ENCODE measurements at regions not wholly inside any gene's neighbourhood (a gene's known extent, or its start where the extent isn't known, plus 50 kb on each side); places are given as distances from the start of the nearest gene placed in this dataset.
"Not testable (repeated sequence)": the region's sequence is repeated elsewhere in the genome, so short reads cannot be mapped to it uniquely, and the experiment has no call there.

DNA sequence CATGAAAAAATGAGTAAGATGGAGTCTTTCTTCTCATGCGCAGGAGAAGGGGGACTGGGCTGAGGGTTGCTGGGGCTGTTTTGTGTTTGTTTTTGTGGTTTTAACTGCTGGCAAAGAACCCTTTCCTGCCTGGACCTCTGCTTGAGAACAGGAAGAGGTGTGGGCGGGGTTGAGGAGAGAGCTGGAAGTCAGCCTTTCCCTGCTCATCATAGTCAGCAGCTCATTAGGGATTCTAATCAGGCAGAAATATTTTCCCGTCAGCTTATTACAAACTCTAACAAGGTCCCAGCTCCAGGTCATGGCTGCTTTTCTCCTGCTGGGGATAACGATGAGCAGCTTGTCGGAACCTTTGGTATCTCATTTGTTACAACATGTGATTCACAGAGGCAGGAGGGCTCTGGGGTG lies 185.0 kb upstream of the NRXN3 start:
- DNase-seq (ENCODE audit: low spot score), result no peak
- no peak for FAIRE-seq

GRCh38 chr14:77986773-77987172 lies 183.4 kb upstream of the NRXN3 start:
- no peak for FAIRE-seq
- no peak for DNase-seq (ENCODE audit: low spot score)

- no peak for DNase-seq (ENCODE audit: low spot score)
- no peak for FAIRE-seq
Observed at GRCh38 chr14:77988096-77988870, 181.9 kb upstream of the NRXN3 start.

GRCh38 chr14:77988970-77989369 lies 181.2 kb upstream of the NRXN3 start:
- no peak for DNase-seq (ENCODE audit: low spot score)
- no peak for FAIRE-seq

DNA sequence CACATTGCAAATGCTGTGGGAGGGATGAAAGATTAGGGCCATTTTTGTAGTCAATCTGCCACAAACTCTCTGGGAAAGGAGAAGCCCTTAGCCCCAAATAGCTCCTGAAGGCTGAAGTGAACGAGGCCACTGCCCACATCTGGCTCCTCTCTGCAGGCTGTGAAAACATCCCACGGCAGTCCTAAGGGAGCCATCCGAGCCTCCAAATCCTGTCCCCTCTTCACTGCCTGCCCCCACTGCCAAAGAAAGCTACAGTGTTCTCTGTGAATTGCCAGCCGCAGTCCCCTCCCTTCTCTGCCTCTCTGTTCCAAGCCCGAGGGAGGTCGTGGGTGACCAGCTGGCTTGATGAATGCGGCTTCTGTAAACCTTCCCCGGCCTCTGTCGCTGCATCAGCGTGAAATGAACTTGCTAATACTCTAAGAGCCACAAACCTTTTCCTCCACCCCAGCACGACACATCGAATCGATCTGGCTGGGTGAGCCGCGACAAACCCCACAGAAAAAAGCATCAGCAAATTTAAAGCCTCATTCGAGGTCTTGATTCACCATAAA lies 180.7 kb upstream of the NRXN3 start:
- DNase-seq (ENCODE audit: low spot score), result no peak

GRCh38 chr14:77990337-77990736 lies 179.8 kb upstream of the NRXN3 start:
- FAIRE-seq (no peak), DNase-seq (ENCODE audit: low spot score) (no peak)

More for the DNA sequence above, 180.7 kb upstream of the NRXN3 start:
- FAIRE-seq, result no peak

GRCh38 chr14:77991128-77991772 lies 178.9 kb upstream of the NRXN3 start:
- DNase-seq (ENCODE audit: low spot score) (no peak), FAIRE-seq (no peak)

- DNase-seq (ENCODE audit: low spot score), result peak; percentile 33
- no peak for FAIRE-seq
Observed at GRCh38 chr14:78005325-78005724, 164.8 kb upstream of the NRXN3 start.

GRCh38 chr14:78007160-78007559 lies 163.0 kb upstream of the NRXN3 start:
- no peak for FAIRE-seq
- no peak for DNase-seq (ENCODE audit: low spot score)

- FAIRE-seq (no peak), DNase-seq (ENCODE audit: low spot score) (no peak)
Observed at GRCh38 chr14:78010688-78011087, 159.5 kb upstream of the NRXN3 start.

DNA sequence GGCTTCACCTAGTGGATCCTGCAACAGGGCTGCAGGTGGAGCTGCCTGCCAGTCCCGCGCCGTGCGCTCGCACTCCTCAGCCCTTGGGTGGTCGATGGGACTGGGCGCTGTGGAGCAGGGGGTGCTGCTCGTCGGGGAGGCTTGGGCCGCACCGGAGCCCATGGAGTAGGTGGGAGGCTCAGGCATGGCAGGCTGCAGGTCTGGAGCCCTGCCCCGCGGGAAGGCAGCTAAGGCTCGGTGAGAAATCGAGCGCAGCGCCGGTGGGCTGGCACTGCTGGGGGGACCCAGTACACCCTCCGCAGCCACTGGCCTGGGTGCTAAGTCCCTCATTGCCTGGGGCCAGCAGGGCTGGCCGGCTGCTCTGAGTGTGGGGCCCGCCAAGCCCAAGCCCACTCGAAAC lies 156.3 kb upstream of the NRXN3 start:
- FAIRE-seq, result not testable (repeated sequence)

GRCh38 chr14:78016532-78016931 lies 153.6 kb upstream of the NRXN3 start:
- no peak for FAIRE-seq

More for the DNA sequence above, 156.3 kb upstream of the NRXN3 start:
- DNase-seq (ENCODE audit: low spot score), result not testable (repeated sequence)

DNA sequence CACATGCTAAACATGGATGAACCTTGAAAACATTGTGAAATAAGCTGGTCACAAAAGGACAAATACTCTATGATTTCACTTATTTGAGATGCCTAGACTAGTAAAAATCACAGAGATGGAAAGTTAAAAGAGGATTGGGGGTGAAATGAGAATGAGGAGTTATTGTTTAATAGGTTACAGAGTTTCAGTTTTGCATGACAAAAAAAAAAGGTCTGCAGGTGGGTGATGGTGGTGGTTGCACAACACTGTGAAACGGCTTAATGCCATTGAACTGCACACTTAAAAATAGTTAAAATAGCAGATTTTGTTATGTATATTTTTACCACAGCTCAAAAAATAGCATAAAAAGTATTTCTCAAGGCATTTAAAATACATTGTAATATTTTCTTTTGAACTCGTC lies 151.9 kb upstream of the NRXN3 start:
- FAIRE-seq (no peak), DNase-seq (ENCODE audit: low spot score) (no peak)

More at GRCh38 chr14:78016532-78016931, 153.6 kb upstream of the NRXN3 start:
- no peak for DNase-seq (ENCODE audit: low spot score)

GRCh38 chr14:78022059-78022458 lies 148.1 kb upstream of the NRXN3 start:
- FAIRE-seq (peak; percentile 76), DNase-seq (ENCODE audit: low spot score) (peak; percentile 77)

DNA sequence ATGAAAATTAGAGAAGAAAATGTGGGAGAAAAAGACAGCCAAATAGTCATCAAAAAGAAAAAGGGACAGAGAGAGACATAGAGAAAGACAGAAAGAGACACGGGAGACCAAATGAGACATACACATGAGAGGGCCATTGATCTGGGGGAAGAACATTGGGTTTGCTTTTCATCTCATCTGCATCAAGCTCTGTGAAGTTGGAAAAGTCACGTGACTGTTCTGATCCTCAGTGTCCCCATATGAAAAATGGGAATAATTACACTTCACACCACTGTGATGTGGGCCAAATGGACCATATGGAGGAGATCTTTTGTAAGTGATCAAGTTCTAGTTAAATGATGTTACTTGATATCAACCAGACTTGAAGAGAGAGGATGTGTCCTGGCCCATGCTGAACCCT lies 147.1 kb upstream of the NRXN3 start:
- DNase-seq (ENCODE audit: low spot score) (no peak), FAIRE-seq (no peak)

DNA sequence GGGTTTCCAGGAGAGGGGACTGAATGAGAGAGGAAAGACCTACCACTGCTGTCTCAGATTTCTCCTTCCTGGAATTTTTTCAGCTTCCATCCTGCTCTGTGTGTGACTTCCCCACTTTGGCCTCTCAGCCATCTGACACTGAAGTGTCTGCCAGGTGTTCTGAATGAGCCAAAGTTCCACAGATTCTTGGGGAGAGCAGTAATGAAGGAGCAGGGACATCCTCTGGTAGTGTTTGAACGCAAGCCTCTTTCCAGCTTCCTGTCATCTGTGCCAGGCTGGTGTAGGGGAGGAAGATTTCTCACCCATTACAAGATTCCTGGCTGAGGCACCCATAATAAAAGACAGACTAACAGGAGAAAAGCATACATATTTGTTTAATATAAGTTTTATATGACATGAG lies 141.7 kb upstream of the NRXN3 start:
- no peak for DNase-seq (ENCODE audit: low spot score)
- no peak for FAIRE-seq

GRCh38 chr14:78029601-78030372 lies 140.4 kb upstream of the NRXN3 start:
- no peak for FAIRE-seq
- DNase-seq (ENCODE audit: low spot score), result no peak

- no peak for DNase-seq (ENCODE audit: low spot score)
- no peak for FAIRE-seq
Observed at GRCh38 chr14:78043349-78043748, 126.8 kb upstream of the NRXN3 start.

DNA sequence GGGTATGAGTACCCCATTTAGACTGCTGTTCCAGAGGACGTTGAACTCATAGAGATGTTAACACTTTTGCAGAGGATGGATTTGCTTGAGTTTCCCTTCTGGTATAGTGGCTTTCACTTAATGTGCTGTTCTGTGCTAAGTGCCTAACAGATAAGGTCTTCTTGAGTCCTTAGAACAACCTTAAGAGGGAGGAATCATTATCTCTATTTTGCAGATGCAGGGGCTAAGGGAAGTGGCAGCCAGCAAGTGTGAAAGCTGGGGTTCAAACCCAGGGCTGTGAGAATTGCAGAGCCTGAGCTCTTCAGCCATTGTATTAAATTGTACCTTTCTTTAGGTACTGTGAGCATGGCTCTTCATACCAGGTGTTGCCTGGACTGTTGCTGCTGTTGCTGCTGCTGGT lies 122.1 kb upstream of the NRXN3 start:
- FAIRE-seq, result no peak
- no peak for DNase-seq (ENCODE audit: low spot score)

GRCh38 chr14:78056890-78057289 lies 113.3 kb upstream of the NRXN3 start:
- not testable (repeated sequence) for DNase-seq (ENCODE audit: low spot score); FAIRE-seq

- no peak for DNase-seq (ENCODE audit: low spot score)
- FAIRE-seq, result no peak
Observed at GRCh38 chr14:78070344-78070743, 99.8 kb upstream of the NRXN3 start.

DNA sequence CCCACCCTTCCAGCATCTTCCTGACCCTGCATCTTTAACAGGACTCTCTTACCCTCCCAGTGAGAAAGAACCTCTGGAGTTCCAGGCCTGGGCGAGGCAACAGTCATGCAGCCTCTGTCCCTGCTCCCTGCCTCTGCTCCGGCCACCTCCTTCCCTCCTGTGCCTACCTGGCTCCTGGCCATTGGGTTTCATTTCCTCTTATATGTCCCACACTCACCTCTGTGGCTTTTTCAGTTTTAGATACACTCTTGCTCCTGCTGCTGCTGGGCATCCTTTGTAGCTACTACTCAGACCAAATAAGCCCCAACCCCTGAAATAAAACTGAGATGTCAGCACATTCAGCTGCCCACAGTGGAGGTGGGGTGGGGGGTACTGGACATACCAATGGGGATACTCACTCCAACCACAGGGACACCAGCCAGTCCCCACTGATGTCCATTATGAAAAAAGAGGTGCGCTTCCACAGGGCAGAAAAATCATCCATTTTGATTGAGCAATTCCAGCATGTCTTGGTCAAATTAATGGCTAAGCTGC lies 99.1 kb upstream of the NRXN3 start:
- FAIRE-seq, result peak; percentile 30
- no peak for DNase-seq (ENCODE audit: low spot score)
